NCI-H748 treated with DMSO at 0.1 percent for 48 hours (cell line): ENCODE measurements at regions not wholly inside any gene's neighbourhood (a gene's known extent, or its start where the extent isn't known, plus 50 kb on each side); places are given as distances from the start of the nearest gene placed in this dataset.
"Not testable (repeated sequence)": the region's sequence is repeated elsewhere in the genome, so short reads cannot be mapped to it uniquely, and the experiment has no call there.

Experiments
- DNase-seq: peaks from one replicate; lab custom pipeline; 2025; lab: John Stamatoyannopoulos, UW

DNA sequence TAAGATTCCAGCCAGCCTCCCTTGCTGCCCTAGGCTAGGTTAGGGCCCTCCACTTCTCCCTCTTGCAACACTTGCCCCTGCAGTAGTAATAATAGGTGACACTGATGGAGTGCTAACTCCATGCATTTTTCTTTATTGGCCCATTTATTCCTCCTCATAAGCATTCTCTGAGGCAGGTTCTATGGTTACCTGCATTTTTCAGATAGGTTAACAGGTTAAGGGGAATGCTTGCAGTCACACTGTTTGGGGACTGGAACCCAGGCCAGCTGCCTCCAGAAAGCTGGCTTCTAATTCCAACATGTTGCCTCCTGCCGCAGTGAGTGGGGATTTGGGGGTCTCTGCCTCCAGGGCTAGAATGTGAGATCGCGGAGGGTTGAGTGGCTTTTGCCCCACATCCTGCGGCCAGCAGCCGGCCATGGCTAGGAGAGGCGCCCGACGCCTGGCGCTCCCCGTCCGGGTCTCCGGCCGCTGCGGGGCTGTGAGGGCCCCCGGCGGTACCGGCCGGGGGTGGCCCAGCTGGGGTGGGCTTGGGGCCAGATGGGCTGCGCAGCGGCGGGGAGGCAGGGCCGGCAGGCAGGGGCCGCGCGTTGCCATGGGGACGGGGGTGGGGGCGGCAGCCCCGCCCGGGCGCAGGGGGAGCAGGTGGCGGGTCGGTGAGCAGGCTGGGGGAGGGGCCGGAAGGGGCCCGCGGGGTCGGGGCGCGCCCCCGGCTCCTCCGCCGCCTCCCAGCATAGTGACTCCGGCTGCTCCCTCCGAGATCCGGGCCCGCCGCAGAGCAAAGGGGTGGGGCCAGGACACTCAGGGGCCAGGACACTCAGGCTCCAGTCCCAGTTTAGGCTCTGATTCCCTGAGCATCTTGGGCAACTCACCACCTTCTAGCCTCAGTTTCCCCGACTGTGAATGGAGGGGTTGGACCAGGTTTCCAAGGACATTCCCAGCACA is 68.4 kb upstream of the SSBP3 start:
- no peak for DNase-seq

DNA sequence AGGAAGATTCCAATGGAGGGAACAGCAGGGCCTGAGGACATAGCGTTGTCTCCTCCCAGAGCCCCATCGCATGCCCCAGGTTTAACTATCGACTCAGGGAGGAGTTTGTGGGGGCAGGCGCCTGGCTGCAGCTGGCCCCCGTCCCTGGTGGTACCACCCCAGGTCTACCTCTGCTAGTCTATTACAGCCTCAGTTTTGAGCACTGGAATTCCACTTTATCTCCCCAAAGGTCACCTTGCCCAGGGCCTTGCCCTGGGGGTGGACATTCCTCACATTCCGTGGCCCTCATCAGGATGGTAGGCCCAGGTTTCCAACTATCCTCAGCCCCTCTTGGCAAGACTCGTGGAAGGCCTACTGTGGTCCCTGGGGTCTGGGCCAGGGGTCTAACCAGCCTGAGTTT is 65.4 kb upstream of the SSBP3 start:
- no peak for DNase-seq

DNA sequence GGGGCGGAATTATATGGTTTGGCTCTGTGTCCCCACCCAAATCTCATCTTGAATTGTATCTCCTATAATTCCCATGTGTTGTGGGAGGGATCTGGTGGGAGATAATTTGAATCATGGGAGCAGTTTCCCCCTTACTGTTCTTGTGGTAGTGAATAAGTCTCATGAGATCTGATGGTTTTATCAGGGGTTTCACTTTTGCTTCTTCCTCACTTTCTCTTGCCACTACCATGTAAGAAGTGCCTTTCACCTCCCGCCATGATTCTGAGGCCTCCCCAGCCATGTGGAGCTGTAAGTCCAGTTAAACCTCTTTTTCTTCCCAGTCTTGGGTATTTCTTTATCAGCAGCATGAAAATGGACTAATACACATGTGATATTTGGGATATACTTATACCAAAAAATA is 63.2 kb upstream of the SSBP3 start:
- DNase-seq, result not testable (repeated sequence)

DNA sequence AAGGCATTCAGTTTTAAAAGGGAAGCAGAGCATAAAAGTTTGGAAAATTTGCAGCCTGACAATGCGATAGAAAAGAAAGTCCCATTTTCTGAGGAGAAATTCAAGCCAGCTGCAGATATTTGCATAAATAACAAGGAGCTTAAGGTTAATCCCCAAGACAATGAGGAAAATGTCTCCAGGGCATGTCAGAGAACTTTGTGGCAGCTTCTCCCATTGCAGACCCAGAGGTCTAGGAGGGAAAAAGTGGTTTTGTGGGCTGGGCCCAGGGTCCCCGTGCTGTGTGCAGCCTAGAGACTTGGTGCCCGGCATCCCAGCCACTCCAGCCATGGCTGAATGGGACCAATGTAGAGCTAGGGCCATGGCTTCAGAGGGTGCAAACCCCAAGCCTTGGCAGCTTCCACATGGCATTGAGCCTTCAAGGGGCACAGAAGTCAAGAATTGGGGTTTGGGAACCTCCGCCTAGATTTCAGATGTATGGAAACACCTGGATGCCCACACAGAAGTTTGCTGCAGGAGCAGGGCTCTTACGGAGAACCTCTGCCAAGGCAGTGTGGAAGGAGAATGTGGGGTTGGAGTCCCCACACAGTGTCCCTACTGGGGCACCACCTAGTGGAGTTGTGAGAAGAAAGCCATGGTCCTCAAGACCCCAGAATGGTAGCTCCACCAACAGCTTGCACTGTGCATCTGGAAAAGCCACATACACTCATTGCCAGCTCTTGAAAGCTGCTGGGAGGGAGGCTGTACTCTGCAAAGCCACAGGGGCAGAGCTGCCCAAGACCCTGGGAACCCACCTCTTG is 62.3 kb upstream of the SSBP3 start:
- DNase-seq, result not testable (repeated sequence)

DNA sequence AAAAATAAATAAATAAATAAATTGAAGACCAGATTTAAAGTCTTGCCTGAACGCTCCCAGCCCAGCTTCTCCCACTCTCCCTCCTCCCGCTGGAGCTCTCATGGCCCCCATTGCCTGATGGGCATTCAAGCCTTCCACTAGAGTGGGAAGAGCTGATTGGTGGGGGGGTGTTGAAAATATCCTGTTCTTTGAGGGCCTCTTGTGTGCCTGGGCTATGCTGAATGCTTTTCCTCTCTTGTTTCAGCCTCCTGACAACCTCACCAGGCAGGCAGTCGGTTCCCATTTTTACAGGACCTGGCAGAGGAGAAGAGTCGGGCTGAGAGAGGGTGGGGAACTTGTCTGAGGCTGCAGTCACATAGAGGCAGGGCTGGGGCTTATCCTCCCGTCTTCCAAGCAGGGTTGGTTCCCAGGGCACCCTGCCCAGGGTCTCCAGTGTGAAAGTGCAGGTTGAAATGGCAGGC is 59.2 kb upstream of the SSBP3 start:
- no peak for DNase-seq

DNA sequence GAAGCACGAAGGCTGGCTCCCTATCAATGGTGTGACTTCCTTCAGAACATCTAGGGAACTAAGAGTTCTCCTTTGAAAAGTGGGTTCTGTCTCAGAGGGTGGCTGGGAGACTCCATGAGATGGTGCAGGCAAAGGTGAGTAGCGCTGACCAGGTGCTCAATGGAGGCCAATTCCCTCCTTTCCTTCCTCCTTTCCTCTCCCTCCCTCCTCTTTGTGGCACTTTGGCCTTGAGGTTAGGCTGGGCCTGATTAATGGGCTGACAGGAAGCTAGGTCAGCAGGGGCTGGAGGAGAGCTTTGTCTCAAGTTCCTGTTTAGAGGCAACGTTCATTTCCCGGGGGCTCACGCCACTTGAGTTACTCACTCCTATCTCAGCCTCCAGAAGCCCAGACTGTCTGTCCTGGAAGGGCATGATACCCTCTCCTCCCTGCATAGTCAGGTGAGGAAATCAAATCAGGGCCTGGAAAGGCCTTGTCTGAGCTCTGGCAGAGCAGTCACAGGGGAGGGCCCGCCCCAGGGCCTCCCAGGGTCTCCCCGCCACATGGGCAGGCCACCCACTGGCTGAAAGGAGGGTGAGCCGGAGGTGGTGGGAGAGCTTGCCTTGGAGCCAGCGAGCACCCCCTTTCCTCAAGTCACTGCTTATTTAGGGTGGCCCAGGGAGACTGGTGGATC is 58.4 kb upstream of the SSBP3 start:
- DNase-seq, result no peak

DNA sequence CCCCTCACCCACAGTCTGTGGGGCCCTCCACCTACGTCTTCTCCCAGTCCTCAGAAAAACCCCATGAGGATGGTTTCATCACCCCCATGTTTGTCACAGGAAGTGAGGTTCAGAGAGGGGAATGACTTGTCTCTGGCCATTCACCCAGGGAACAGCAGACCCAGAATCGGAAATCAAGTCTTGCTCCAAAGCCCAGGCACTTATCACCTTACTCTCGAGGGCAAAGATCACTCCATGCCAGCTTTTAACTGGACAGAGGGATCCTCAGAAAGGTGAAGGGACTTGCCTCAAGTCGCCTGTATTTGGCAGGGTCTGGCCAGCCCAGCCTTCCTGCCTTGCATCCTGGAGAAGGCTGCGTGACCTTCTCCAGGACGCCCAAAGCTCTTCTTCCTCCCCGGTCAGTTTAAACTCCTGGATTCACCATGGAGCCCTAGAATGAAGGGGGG is 57.9 kb upstream of the SSBP3 start:
- DNase-seq, result no peak

DNA sequence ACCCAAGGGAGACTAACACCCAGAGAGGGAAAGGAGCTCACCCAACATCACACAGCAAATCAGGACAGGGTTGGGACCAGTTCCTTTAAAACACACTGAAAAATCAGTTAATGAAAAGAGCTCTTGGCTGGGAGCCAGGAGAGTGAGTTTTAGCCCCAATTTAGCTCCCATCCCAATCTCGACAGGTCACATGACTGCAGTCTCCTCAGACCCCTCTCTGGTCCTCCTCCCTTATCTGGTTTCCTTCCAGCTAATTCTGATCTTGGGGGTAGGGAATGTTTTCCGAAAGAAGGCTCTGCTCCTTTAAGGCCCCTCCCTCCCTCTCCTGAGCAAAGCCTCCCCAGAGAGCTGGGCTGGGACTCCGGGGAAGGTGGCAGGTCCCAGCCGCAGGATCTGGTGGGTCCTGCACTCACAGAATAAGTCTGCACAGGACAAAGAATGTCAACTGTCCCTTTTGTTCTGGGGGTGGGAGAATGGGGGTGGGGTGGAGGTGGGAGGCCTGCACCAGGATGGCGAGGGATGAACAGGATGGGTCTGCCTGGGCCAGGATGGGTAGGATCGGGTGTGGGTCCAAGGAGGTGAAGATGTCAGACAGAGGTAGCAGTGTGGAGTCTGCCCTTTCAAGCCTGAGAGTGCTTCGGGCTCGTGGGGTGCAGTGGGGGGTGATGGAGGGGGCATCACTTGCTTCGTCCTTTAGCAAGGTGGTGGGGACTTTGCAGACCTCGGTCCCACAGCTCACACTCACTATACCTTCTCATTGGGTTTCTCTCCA is 57.3 kb upstream of the SSBP3 start:
- no peak for DNase-seq

DNA sequence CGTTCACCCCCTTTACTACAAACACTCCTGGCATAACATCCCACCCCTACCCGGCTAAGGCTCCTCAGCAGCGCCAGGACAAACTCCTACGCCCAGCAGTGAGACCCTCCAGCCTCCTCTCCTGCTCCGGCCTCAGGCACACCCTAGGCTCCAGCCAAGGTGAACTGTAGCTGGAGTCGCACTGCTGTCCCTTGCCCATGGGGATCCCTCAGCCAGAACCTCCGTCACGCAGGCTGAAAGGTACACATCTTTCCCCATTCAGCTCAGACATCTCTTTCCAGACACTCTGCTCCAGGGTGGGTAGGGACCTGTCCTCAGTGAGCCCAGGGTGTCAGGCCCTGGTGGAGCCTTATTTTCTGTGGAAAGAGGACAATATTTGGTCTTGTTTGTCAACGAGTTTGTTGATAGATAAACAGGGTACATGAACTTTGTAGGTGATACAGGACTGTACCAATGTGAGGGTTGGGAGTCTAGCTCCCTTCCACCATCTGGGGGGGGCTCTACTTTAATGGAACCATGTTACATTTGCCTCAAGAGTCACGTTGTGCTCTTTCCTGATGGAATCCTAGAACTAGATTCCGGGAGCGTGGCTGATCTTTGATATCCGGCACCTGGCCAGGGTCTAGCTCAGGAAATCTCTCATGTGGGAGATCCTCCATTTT is 56.5 kb upstream of the SSBP3 start:
- DNase-seq, result no peak

DNA sequence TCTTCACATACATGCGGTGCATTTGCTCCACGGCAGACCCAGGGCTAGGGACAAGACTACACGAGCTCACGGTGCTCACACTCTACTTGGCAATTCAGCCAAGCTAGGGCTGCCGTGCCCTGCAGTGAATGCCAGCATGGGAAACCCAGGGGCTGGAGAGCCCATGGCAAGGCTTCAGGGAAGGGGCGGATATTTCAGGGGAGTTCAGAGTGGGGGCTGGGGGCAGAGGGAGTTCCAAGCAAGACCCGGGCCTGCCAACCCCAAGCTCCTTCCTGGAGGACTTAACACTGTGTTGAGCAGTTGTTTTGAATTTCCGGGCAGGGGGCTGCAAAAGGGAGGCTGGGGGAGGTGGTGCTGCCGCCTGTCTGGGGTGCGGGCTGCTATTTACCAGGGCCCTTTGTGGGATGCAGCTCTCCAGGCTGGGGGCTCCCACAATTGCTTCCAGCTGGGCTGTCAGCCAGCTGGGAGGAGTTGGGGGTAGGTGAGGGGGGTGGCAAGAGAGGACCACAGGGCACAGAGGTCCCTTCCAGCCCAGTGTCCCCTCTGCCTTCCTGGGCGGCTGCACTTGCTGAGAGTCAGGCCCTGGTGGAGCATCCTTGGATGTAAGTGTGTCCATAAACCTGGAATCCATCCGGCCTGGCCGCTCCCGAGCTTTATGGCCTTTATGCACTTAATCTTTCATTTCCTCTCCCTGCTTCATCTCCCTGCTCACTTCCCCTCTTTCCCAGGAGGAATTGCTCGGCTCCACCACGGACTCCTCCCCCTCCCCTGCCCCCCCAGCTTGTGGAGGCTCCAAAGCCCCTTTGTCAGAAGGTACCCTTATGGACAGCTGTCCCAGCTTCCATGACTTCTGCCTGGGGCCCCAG is 55.8 kb upstream of the SSBP3 start:
- DNase-seq, result no peak

DNA sequence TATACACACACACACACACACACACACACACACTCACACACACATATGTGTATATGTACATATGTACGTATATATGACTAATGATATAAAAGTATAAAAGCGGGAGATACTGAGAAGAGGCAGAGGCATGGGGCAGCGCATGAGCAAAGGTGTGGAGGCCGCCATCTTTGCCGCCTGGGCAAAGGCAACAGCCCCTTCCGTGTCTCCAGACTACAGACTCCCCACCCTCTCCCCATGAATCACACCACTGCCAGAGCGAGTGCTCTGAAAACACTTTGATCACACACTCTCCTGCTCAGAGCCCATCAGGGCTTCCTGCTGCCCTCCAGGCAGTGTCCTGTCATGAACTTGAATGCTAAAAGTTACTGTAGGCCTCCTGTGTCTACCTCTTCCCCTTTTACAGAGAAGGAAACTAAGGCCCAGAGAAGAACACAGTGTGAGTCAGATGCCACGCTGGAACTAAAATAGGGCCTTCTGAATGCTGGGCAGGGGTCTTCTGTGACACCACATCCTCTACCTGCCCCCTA is 54.7 kb upstream of the SSBP3 start:
- no peak for DNase-seq

DNA sequence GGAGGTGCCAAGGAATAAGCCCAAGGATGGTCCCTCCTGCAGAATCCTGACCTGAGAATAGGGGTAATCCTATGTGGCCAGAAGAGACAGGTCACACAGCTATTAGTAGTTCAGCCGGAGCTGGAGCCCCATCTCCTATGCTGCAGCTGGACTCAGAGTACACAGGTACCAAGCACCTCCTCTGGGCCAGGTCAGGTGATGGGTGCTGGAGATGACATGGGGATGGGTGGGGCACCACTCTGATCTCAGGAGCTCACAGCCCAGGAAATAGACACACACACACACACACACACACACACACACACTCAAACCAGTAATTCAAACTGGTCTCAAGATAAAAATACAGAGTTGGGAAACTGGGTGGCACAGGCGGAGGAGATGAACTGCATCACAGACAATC is 54.2 kb upstream of the SSBP3 start:
- DNase-seq, result no peak

DNA sequence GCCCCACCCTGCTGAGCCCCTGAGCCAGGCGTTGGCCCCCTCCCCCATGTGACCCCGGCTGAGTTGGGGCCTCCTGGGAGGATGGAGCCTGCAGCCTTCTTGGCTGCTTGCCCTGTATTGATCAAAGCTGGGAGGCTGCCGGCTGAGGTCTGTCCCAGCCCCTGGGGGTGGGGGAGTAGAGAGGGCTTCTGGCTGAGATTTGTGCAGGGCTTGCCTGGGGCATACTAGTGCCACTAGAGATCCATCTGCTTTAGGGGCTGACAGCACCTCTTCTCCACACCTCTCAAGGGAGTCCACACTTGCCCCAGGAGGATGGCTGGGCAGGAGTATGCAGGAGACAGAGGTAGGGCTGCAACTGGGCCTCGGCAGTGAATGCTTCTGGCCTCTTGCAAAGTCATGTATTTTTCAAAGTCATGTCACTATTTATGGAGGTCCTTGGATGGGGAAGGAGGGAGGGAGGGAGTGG is 53.6 kb upstream of the SSBP3 start:
- DNase-seq, result no peak

DNA sequence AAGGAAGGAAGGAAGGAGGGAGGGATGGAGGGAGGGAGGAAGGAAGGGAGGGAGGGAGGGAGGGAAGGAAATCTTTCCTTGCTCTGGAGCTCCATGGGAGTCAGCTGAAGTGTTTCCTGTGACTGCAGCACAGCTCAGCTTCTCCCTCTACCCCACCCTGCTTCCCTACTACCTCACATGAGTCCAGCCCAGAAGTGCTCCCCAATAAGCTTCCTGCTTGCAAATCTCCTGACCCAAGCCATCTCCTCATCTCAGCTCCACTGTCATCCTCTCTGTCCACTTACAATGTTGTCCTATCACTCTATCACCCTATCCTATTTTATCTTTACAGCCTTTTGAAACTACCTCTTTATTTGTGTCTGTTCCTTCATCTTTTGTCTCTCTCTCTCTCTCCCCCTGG is 52.9 kb upstream of the SSBP3 start:
- DNase-seq, result no peak

DNA sequence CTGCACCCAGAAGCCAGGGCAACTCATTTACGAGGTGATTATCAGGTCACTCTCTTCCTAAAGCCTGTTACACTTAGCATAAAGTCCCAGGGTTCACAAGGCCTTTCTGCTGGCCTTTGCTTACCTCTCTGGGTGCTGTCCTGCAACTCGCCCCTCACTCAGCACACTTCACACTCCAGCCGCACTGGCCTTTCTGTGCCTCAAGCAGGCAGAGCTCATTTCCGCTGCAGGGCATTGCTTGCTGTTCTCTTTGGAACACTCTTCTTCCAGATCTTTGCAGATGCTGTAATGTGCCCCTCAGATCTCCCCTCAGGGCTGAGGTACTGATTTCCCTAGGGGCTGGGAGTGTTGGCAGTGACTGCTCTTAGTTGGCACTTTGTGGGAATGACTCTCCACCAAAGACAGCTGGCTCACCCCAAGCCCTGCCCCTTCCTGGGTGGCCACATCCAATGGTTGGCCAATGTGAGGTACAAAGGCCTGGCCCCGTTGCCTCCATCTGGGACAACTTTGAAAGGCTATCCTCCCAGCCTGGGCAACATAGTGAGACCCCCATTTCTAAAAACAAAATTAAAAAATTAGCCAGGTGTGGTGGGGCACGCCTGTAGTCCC is 50.8 kb upstream of the SSBP3 start:
- DNase-seq, result no peak

DNA sequence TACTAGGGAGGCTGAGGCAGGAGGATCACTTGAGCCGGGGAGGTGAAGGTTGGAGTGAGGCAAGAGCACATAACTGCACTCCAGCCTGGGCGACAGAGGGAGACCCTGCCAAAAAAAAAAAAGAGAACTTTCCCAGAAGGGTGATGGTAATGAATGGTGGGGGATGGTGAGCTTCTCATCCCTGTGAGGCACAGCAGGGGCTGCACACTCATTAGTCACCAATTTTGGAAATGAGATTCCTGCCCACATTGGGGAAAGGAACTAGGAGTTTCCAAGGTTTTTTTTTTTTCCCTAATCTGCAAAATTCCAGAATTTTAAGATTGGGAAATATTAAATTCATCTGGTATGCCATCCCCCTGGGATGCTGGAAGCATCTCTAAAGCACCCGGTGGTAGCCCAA is 50.2 kb upstream of the SSBP3 start:
- DNase-seq, result no peak
